Gastrocnemius medialis (tissue), 4 donors: ENCODE measurements at regions not wholly inside any gene's neighbourhood (a gene's known extent, or its start where the extent isn't known, plus 50 kb on each side); places are given as distances from the start of the nearest gene placed in this dataset.

ENCODE experiments used
- POLR2A ChIP-seq, 2 donors: fragments of 450-650 bp; IDR thresholded peaks; one replicate each; pipeline ENCODE4 v1.6.1; 2017; ENCODE audit warnings: antibody characterized with exemption in 2 of 2, mild to moderate bottlenecking in 2 of 2, moderate library complexity in 2 of 2
- TF ChIP-seq, protein P1 (sequence below), 5 experiments: fragments of 450-650 bp in 3 of 5; fragments of 200-600 bp in 2 of 5; sonication (generic) in 2 of 5; IDR thresholded peaks in 4 of 5; conservative IDR thresholded peaks in 1 of 5; 1 replicate in 4 of 5; 2 replicates in 1 of 5; pipeline ENCODE4 v1.5.1; 2016 to 2019; ENCODE audit warnings: antibody characterized with exemption in 5 of 5, mild to moderate bottlenecking in 3 of 5, moderate library complexity in 3 of 5

DNA sequence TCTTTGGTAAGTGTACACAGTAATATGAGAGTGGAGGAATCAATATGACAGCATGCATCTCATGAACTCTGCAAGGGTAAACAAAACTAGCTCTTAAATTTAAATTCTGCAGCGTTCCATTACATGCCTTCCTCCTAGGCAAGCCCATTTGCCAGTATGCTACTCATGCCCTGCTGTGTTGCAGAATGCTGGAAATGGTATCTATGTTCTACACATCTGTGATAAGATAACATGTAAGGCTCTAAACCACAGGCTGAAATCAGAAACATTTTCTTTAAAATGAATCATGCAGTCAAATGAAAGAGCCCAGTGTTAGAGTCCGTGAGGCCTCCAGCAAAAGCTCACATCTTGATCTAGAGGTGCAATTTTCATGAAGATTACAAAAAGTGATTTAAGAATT lies 112.8 kb upstream of the FN1 start:
- TF ChIP-seq POLR2A (IDR thresholded peaks at IDR 0.05): no peak
- TF ChIP-seq, protein P1, sequence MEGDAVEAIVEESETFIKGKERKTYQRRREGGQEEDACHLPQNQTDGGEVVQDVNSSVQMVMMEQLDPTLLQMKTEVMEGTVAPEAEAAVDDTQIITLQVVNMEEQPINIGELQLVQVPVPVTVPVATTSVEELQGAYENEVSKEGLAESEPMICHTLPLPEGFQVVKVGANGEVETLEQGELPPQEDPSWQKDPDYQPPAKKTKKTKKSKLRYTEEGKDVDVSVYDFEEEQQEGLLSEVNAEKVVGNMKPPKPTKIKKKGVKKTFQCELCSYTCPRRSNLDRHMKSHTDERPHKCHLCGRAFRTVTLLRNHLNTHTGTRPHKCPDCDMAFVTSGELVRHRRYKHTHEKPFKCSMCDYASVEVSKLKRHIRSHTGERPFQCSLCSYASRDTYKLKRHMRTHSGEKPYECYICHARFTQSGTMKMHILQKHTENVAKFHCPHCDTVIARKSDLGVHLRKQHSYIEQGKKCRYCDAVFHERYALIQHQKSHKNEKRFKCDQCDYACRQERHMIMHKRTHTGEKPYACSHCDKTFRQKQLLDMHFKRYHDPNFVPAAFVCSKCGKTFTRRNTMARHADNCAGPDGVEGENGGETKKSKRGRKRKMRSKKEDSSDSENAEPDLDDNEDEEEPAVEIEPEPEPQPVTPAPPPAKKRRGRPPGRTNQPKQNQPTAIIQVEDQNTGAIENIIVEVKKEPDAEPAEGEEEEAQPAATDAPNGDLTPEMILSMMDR (IDR thresholded peaks at IDR 0.05 in 4 of 5, conservative IDR thresholded peaks at IDR 0.05 in 1 of 5): no peak
